ENCODE measurements at regions not wholly inside any gene's neighbourhood (a gene's known extent, or its start where the extent isn't known, plus 50 kb on each side); places are given as distances from the start of the nearest gene placed in this dataset.

- TF ChIP-seq POLR2AphosphoS5 (IDR thresholded peaks at IDR 0.05) (no peak), EP300 (IDR thresholded peaks at IDR 0.05) (no peak), CTCF (IDR thresholded peaks at IDR 0.05) (no peak), POLR2A (IDR thresholded peaks at IDR 0.05) (no peak)
Observed at GRCh38 chr7:114766041-114766356, 155.9 kb upstream of the MDFIC start.
